ENCODE measurements at regions not wholly inside any gene's neighbourhood (a gene's known extent, or its start where the extent isn't known, plus 50 kb on each side); places are given as distances from the start of the nearest gene placed in this dataset.

DNA sequence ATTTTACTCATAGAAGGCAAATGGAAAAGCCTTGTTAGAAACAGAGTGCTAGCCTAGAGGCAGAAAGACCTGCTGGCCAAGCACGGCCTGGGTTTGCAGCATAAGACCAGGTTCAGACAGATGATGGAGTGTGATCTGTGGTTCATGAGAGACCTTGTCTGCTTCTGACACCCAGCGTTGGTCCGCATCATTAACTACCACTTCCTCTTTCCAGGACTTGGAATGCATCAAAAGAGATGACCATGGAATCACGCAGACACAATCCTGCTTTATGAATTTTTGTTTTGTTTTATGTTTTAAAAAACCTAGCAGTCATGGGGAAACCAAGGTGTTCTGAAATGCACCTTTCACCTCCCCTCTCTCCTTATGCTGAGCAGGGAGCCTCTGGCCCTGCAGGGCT is 76.8 kb upstream of the SYNDIG1 start:
- Histone ChIP-seq H3K4me1 (ENCODE audit: control insufficient read depth, insufficient read depth, low read length) (no peaks in the 10 kb centered on the region), H3K36me3 (ENCODE audit: control insufficient read depth, insufficient read depth, low read length) (no peaks in the 10 kb centered on the region), H3K9ac (ENCODE audit: extremely low read depth, low read length, poor library complexity, severe bottlenecking) (no peak overlapping the region), H3K4me3 (ENCODE audit: low read length) (no peak overlapping the region), H3K27ac (ENCODE audit: low read depth, low read length) (no peak overlapping the region), H3K9me3 (ENCODE audit: control insufficient read depth, low read length) (no peaks in the 10 kb centered on the region), H3K27me3 (ENCODE audit: control insufficient read depth, insufficient read depth, low read length, poor library complexity, severe bottlenecking) (no peaks in the 10 kb centered on the region)
- Mint-ChIP-seq H3K9me3 (peaks cover 8% of the 10 kb centered on the region), H3K36me3 (ENCODE audit: low read depth) (no peaks in the 10 kb centered on the region), H3K4me3 (no peak overlapping the region), H3K4me1 (no peaks in the 10 kb centered on the region), H3K27ac (no peak overlapping the region), H3K27me3 (ENCODE audit: insufficient read depth) (peaks cover 14% of the 10 kb centered on the region)
- WGBS, 2 experiments (ENCODE audit: insufficient coverage in 1 of 2, insufficient read length in 1 of 2), result 96% methylated on average over 3 of the region's 4 CpGs; no CpG with 5 or more reads in 1 of the 2 experiments
- TF ChIP-seq, protein P1, sequence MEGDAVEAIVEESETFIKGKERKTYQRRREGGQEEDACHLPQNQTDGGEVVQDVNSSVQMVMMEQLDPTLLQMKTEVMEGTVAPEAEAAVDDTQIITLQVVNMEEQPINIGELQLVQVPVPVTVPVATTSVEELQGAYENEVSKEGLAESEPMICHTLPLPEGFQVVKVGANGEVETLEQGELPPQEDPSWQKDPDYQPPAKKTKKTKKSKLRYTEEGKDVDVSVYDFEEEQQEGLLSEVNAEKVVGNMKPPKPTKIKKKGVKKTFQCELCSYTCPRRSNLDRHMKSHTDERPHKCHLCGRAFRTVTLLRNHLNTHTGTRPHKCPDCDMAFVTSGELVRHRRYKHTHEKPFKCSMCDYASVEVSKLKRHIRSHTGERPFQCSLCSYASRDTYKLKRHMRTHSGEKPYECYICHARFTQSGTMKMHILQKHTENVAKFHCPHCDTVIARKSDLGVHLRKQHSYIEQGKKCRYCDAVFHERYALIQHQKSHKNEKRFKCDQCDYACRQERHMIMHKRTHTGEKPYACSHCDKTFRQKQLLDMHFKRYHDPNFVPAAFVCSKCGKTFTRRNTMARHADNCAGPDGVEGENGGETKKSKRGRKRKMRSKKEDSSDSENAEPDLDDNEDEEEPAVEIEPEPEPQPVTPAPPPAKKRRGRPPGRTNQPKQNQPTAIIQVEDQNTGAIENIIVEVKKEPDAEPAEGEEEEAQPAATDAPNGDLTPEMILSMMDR (conservative IDR thresholded peaks at IDR 0.05), result no peak
- no peak for DNase-seq

DNA sequence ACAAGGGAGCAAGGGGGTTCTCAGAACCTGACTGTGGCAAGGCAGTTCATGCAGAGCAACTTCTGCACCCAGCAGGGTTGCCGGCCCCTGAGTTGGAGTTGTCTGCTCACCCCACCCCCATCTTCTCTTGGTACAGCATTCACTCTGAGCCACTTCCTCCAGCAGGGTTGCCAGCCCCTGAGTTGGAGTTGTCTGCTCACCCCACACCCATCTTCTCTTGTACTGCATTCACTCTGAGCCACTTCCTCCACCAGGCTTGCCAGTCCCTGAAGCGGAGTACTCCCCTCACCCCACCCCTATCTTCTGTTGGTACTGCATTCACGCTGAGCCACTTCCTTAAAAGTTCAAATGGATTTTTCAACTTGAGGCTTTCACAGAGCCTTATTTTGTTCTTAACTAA is 79.7 kb upstream of the SYNDIG1 start:
- TF ChIP-seq, protein P1 (conservative IDR thresholded peaks at IDR 0.05), result no peak
- Histone ChIP-seq H3K27ac (ENCODE audit: low read depth, low read length) (no peak overlapping the region), H3K27me3 (ENCODE audit: control insufficient read depth, insufficient read depth, low read length, poor library complexity, severe bottlenecking) (no peaks in the 10 kb centered on the region), H3K9ac (ENCODE audit: extremely low read depth, low read length, poor library complexity, severe bottlenecking) (no peak overlapping the region), H3K4me3 (ENCODE audit: low read length) (no peak overlapping the region), H3K4me1 (ENCODE audit: control insufficient read depth, insufficient read depth, low read length) (no peaks in the 10 kb centered on the region), H3K9me3 (ENCODE audit: control insufficient read depth, low read length) (no peaks in the 10 kb centered on the region), H3K36me3 (ENCODE audit: control insufficient read depth, insufficient read depth, low read length) (no peaks in the 10 kb centered on the region)
- no peak overlapping the region for H3K27ac Mint-ChIP-seq
- H3K4me3 Mint-ChIP-seq, result no peak overlapping the region
- WGBS, 2 experiments (ENCODE audit: insufficient coverage in 1 of 2, insufficient read length in 1 of 2), result 86 to 91% methylated on average over 3 of the region's 3 CpGs
- H3K9me3 Mint-ChIP-seq, result no peaks in the 10 kb centered on the region
- DNase-seq, result no peak
- no peaks in the 10 kb centered on the region for H3K36me3 Mint-ChIP-seq (ENCODE audit: low read depth)
- H3K27me3 Mint-ChIP-seq (ENCODE audit: insufficient read depth), result peaks cover 6% of the 10 kb centered on the region
- H3K4me1 Mint-ChIP-seq, result no peaks in the 10 kb centered on the region

DNA sequence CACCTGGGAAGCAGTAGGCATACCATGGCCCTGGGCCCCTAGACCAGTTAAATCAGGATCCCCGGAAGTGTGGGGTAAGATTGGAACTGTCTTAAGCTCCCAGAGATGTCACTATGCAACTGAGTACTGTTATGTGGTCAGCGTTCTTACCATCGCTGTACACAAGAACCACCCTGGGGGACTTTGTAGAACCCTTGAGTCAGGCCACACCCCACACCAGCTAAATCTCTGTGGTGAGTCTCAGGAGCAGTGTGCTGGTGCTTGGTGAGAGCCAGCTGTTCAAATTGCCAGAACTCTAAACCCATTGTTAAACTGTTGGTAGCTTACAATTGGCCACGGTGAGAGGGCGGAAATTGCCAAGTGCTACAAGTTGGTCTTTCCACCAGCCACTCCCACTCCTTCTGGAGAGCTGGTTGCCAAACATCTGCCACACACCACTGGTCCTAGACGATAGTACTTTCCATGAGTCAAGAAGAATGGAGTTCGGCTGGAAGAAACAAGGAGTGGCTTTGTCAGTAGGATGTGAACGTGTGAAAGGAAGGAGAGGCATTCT is 80.5 kb upstream of the SYNDIG1 start:
- peaks cover 3% of the 10 kb centered on the region for H3K4me1 ChIP-seq (ENCODE audit: control insufficient read depth, insufficient read depth, low read length)
- Mint-ChIP-seq H3K4me3 (no peak overlapping the region), H3K27me3 (ENCODE audit: insufficient read depth) (peaks cover 6% of the 10 kb centered on the region), H3K36me3 (ENCODE audit: low read depth) (no peaks in the 10 kb centered on the region), H3K4me1 (peaks cover 2% of the 10 kb centered on the region), H3K27ac (no peak overlapping the region), H3K9me3 (no peaks in the 10 kb centered on the region)
- no peak overlapping the region for H3K9ac ChIP-seq (ENCODE audit: extremely low read depth, low read length, poor library complexity, severe bottlenecking)
- DNase-seq, result no peak
- H3K27me3 ChIP-seq (ENCODE audit: control insufficient read depth, insufficient read depth, low read length, poor library complexity, severe bottlenecking), result no peaks in the 10 kb centered on the region
- H3K36me3 ChIP-seq (ENCODE audit: control insufficient read depth, insufficient read depth, low read length), result no peaks in the 10 kb centered on the region
- WGBS, 2 experiments (ENCODE audit: insufficient coverage in 1 of 2, insufficient read length in 1 of 2), result 96 to 99% methylated on average over 8 of the region's 8 CpGs
- H3K9me3 ChIP-seq (ENCODE audit: control insufficient read depth, low read length), result no peaks in the 10 kb centered on the region
- H3K4me3 ChIP-seq (ENCODE audit: low read length), result no peak overlapping the region
- H3K27ac ChIP-seq (ENCODE audit: low read depth, low read length), result no peak overlapping the region
- TF ChIP-seq, protein P1 (conservative IDR thresholded peaks at IDR 0.05), result no peak
